HL-60 (cell line): ENCODE measurements at regions not wholly inside any gene's neighbourhood (a gene's known extent, or its start where the extent isn't known, plus 50 kb on each side); places are given as distances from the start of the nearest gene placed in this dataset.

Experiments
- GABPA ChIP-seq: IDR thresholded peaks from 2 replicates; pipeline ENCODE4 v1.6.1; 2012; ENCODE audit warnings: low read depth
- POLR2AphosphoS5 ChIP-seq: IDR thresholded peaks from 2 replicates; pipeline ENCODE4 v1.6.1; 2012; ENCODE audit warnings: low read depth
- SPI1 ChIP-seq: IDR thresholded peaks from 2 replicates; pipeline ENCODE4 v1.6.1; 2012; ENCODE audit warnings: low read depth, mild to moderate bottlenecking, borderline replicate concordance
- TF ChIP-seq, protein P1 (sequence below): IDR thresholded peaks from one replicate; pipeline ENCODE4 v1.5.1; 2011; ENCODE audit warnings: low read length, control low read depth, inconsistent platforms; ENCODE audit not compliant: insufficient read depth
- TF ChIP-seq, protein P2 (sequence below): IDR thresholded peaks from 2 replicates; pipeline ENCODE4 v1.6.1; 2012; ENCODE audit warnings: low read depth; ENCODE audit not compliant: insufficient replicate concordance

DNA sequence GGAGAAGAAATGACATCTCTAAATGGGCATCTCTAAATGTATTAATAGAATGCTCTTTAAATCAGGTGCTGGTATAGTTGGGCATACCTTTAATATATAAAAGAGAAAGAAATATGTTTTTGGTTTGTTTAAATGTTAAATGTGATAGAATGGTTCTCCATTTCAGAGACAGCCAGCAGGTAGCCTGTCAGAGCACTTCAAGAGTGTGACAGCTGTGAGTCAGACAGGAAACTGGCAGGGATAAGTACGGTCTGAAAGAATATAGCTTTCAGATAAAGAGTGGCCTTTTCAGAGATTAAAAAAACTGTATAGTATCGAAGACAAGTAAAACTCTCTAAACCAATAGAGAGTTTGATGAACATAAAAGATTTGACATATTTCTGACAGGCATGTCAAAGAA lies 654.1 kb downstream of the IGSF11 start:
- TF ChIP-seq, protein P1, sequence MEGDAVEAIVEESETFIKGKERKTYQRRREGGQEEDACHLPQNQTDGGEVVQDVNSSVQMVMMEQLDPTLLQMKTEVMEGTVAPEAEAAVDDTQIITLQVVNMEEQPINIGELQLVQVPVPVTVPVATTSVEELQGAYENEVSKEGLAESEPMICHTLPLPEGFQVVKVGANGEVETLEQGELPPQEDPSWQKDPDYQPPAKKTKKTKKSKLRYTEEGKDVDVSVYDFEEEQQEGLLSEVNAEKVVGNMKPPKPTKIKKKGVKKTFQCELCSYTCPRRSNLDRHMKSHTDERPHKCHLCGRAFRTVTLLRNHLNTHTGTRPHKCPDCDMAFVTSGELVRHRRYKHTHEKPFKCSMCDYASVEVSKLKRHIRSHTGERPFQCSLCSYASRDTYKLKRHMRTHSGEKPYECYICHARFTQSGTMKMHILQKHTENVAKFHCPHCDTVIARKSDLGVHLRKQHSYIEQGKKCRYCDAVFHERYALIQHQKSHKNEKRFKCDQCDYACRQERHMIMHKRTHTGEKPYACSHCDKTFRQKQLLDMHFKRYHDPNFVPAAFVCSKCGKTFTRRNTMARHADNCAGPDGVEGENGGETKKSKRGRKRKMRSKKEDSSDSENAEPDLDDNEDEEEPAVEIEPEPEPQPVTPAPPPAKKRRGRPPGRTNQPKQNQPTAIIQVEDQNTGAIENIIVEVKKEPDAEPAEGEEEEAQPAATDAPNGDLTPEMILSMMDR: no peak
- no peak for TF ChIP-seq GABPA
- TF ChIP-seq, protein P2, sequence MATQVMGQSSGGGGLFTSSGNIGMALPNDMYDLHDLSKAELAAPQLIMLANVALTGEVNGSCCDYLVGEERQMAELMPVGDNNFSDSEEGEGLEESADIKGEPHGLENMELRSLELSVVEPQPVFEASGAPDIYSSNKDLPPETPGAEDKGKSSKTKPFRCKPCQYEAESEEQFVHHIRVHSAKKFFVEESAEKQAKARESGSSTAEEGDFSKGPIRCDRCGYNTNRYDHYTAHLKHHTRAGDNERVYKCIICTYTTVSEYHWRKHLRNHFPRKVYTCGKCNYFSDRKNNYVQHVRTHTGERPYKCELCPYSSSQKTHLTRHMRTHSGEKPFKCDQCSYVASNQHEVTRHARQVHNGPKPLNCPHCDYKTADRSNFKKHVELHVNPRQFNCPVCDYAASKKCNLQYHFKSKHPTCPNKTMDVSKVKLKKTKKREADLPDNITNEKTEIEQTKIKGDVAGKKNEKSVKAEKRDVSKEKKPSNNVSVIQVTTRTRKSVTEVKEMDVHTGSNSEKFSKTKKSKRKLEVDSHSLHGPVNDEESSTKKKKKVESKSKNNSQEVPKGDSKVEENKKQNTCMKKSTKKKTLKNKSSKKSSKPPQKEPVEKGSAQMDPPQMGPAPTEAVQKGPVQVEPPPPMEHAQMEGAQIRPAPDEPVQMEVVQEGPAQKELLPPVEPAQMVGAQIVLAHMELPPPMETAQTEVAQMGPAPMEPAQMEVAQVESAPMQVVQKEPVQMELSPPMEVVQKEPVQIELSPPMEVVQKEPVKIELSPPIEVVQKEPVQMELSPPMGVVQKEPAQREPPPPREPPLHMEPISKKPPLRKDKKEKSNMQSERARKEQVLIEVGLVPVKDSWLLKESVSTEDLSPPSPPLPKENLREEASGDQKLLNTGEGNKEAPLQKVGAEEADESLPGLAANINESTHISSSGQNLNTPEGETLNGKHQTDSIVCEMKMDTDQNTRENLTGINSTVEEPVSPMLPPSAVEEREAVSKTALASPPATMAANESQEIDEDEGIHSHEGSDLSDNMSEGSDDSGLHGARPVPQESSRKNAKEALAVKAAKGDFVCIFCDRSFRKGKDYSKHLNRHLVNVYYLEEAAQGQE: no peak
- TF ChIP-seq POLR2AphosphoS5: no peak
- TF ChIP-seq SPI1: no peak
